HCT116 (cell line): ENCODE measurements at regions not wholly inside any gene's neighbourhood (a gene's known extent, or its start where the extent isn't known, plus 50 kb on each side); places are given as distances from the start of the nearest gene placed in this dataset.

Source experiments
- ATAC-seq: fragments of 200-7000 bp; cut with Tn5 transposase; 2 replicates; pipeline ENCODE4 v1.9.1; 2020; ENCODE audit warnings: mild to moderate bottlenecking, moderate library complexity
- BruUV-seq: library from RNA; stranded (reverse); fragments of 400-500 nt; replicated peaks from 2 replicates; lab custom pipeline; 2021; lab: Mats Ljungman, UMichigan
- CTCF ChIA-PET: fragments of 300-600 bp; sonication (Branson Sonifier 250); formaldehyde crosslinking; loops from one replicate; lab custom pipeline; 2021; ENCODE audit warnings: antibody characterized with exemption; lab: Charles Lee
- POLR2A ChIA-PET: fragments of 300-600, 350-600 bp; sonication (Branson Sonifier 250); formaldehyde crosslinking; loops from one replicate; lab custom pipeline; 2021; ENCODE audit warnings: antibody characterized with exemption; lab: Charles Lee
- RAD21 ChIA-PET, 2 experiments: fragments of 300-600 bp; sonication (Branson Sonifier 250); formaldehyde crosslinking; loops; one replicate each; lab custom pipeline; 2023; ENCODE audit warnings: low total read pairs in 2 of 2; ENCODE audit not compliant: uncharacterized antibody in 2 of 2, unreplicated experiment in 2 of 2, low non-redundant PET in 1 of 2; lab: Charles Lee
- DNase-seq: peaks from one replicate; pipeline ENCODE4 v3.0.0-alpha.2; 2010; ENCODE audit warnings: low read depth, low spot score
- H2AFZ ChIP-seq: fragments of 200-600 bp; shearing (Covaris generic), sonication (generic); 2 replicates; pipeline ENCODE4 v1.6.1; 2017; ENCODE audit warnings: low read depth, mixed run types, mixed read lengths, antibody characterized with exemption, low read length; ENCODE audit not compliant: poor library complexity, severe bottlenecking
- H3K27ac ChIP-seq: 2 replicates; pipeline ENCODE4 v1.5.1; 2012; ENCODE audit warnings: low read depth, low read length
- H3K27me3 ChIP-seq: fragments of 200-600 bp; sonication (generic); 2 replicates; pipeline ENCODE4 v1.6.1; 2016; ENCODE audit warnings: mixed run types, low read length, mixed read lengths; ENCODE audit not compliant: insufficient read depth
- H3K36me3 ChIP-seq, 2 experiments: fragments of 200-500 bp in 1 of 2; fragments of 200-600 bp in 1 of 2; sonication (Bioruptor generic) in 1 of 2; sonication (generic) in 1 of 2; 2 replicates each; pipeline versions ENCODE4 v1.5.1 to v1.6.1; 2014 to 2016; ENCODE audit warnings: low read length in 2 of 2, inconsistent platforms in 1 of 2, mixed read lengths in 1 of 2, mixed run types in 1 of 2; ENCODE audit not compliant: insufficient read depth in 2 of 2, control insufficient read depth in 1 of 2
- H3K4me1 ChIP-seq, 2 experiments: fragments of 200-600 bp in 1 of 2; sonication (generic) in 1 of 2; 2 replicates each; pipeline versions ENCODE4 v1.5.1 to v1.6.1; 2012 to 2017; ENCODE audit warnings: low read length in 2 of 2, inconsistent platforms in 1 of 2, mild to moderate bottlenecking in 1 of 2, mixed read lengths in 1 of 2, mixed run types in 1 of 2, moderate library complexity in 1 of 2; ENCODE audit not compliant: insufficient read depth in 2 of 2, control insufficient read depth in 1 of 2
- H3K4me2 ChIP-seq: fragments of 200-600 bp; sonication (generic); 2 replicates; pipeline ENCODE4 v1.6.1; 2017; ENCODE audit warnings: mixed run types, low read length, mixed read lengths
- H3K4me3 ChIP-seq, 2 experiments: fragments of 200-600 bp in 1 of 2; sonication (generic) in 1 of 2; replicated peaks in 1 of 2; 2 replicates each; pipeline ENCODE4 v1.5.1; 2011 to 2016; ENCODE audit warnings: low read length in 2 of 2, control low read depth in 1 of 2, low read depth in 1 of 2, mild to moderate bottlenecking in 1 of 2, mixed read lengths in 1 of 2, mixed run types in 1 of 2
- H3K79me2 ChIP-seq: fragments of 200-600 bp; sonication (generic); 2 replicates; pipeline ENCODE4 v1.6.1; 2017; ENCODE audit warnings: mild to moderate bottlenecking, mixed run types, low read length, moderate library complexity, mixed read lengths; ENCODE audit not compliant: insufficient read depth
- H3K9ac ChIP-seq: fragments of 200-600 bp; sonication (generic); 2 replicates; pipeline ENCODE4 v1.6.1; 2016; ENCODE audit warnings: low read length, mixed read lengths
- H3K9me2 ChIP-seq: fragments of 200-600 bp; sonication (generic), shearing (Covaris generic); 2 replicates; pipeline ENCODE4 v1.6.1; 2017; ENCODE audit warnings: mixed run types, mild to moderate bottlenecking, moderate library complexity; ENCODE audit not compliant: insufficient read depth
- H3K9me3 ChIP-seq, 2 experiments: fragments of 200-500 bp in 1 of 2; fragments of 200-600 bp in 1 of 2; sonication (Bioruptor generic) in 1 of 2; sonication (generic) in 1 of 2; 2 replicates each; pipeline ENCODE4 v1.6.1; 2014 to 2017; ENCODE audit warnings: low read length in 2 of 2, mixed read lengths in 2 of 2, inconsistent platforms in 1 of 2, low read depth in 1 of 2, mild to moderate bottlenecking in 1 of 2, mixed run types in 1 of 2, moderate library complexity in 1 of 2; ENCODE audit not compliant: control insufficient read depth in 1 of 2, insufficient read depth in 1 of 2
- H4K20me1 ChIP-seq: fragments of 200-600 bp; sonication (generic), shearing (Covaris generic); 2 replicates; pipeline ENCODE4 v1.6.1; 2017; ENCODE audit warnings: mixed run types, mild to moderate bottlenecking, moderate library complexity; ENCODE audit not compliant: insufficient read depth
- ATF3 ChIP-seq: IDR thresholded peaks from 2 replicates; pipeline ENCODE4 v1.6.1; 2012
- CEBPB ChIP-seq: IDR thresholded peaks from 2 replicates; pipeline ENCODE4 v1.6.1; 2012; ENCODE audit warnings: low read depth
- CTCF ChIP-seq, 3 experiments: fragments of 200-600 bp in 1 of 3; sonication (generic) in 1 of 3; IDR thresholded peaks in 2 of 3; conservative IDR thresholded peaks in 1 of 3; 2 replicates each; pipeline ENCODE4 v1.5.1; 2012 to 2017; ENCODE audit warnings: low read depth in 2 of 3, low read length in 2 of 3, antibody characterized with exemption in 1 of 3, borderline replicate concordance in 1 of 3, control low read depth in 1 of 3, mild to moderate bottlenecking in 1 of 3, mixed read lengths in 1 of 3, mixed run types in 1 of 3, moderate library complexity in 1 of 3; ENCODE audit not compliant: insufficient read depth in 1 of 3
- EGR1 ChIP-seq: IDR thresholded peaks from 2 replicates; pipeline ENCODE4 v1.6.1; 2012; ENCODE audit warnings: low read depth
- ELF1 ChIP-seq: IDR thresholded peaks from 2 replicates; pipeline ENCODE4 v1.6.1; 2012; ENCODE audit warnings: low read depth, borderline replicate concordance
- EZH2 ChIP-seq: fragments of 200-600 bp; sonication (generic); IDR thresholded peaks from 2 replicates; pipeline ENCODE4 v1.6.1; 2017; ENCODE audit warnings: antibody characterized with exemption, mixed run types
- EZH2phosphoT487 ChIP-seq: fragments of 200-600 bp; IDR thresholded peaks from 2 replicates; pipeline ENCODE4 v1.6.1; 2018; ENCODE audit warnings: antibody characterized with exemption, borderline replicate concordance
- FOSL1 ChIP-seq: IDR thresholded peaks from 2 replicates; pipeline ENCODE4 v1.6.1; 2012; ENCODE audit warnings: low read depth
- POLR2A ChIP-seq: IDR thresholded peaks from 2 replicates; pipeline ENCODE4 v1.7.0; 2011; ENCODE audit warnings: borderline replicate concordance; ENCODE audit not compliant: insufficient read depth, insufficient read length; ENCODE audit errors: extremely low read depth
- POLR2AphosphoS5 ChIP-seq: IDR thresholded peaks from 2 replicates; pipeline ENCODE4 v1.6.1; 2011; ENCODE audit warnings: mild to moderate bottlenecking, low read depth, low read length, moderate library complexity
- REST ChIP-seq: IDR thresholded peaks from 2 replicates; pipeline ENCODE4 v1.6.1; 2012; ENCODE audit warnings: low read depth
- SIN3A ChIP-seq: IDR thresholded peaks from 2 replicates; pipeline ENCODE4 v1.6.1; 2012; ENCODE audit warnings: low read depth
- SP1 ChIP-seq: IDR thresholded peaks from 2 replicates; pipeline ENCODE4 v1.6.1; 2012; ENCODE audit warnings: low read depth
- SRF ChIP-seq: IDR thresholded peaks from 2 replicates; pipeline ENCODE4 v1.6.1; 2012; ENCODE audit warnings: low read depth
- TCF7L2 ChIP-seq: IDR thresholded peaks from 2 replicates; pipeline ENCODE4 v1.7.0; 2011; ENCODE audit warnings: borderline replicate concordance, inconsistent platforms; ENCODE audit not compliant: insufficient read depth, insufficient read length; ENCODE audit errors: extremely low read depth
- YY1 ChIP-seq: IDR thresholded peaks from 2 replicates; pipeline ENCODE4 v1.6.1; 2011; ENCODE audit warnings: low read length, low read depth, moderate library complexity, mild to moderate bottlenecking; ENCODE audit not compliant: insufficient replicate concordance; ENCODE audit errors: extremely low read depth
- ZFX ChIP-seq: fragments of 450-650 bp; IDR thresholded peaks from 2 replicates; pipeline ENCODE4 v1.6.1; 2017
- ZNF274 ChIP-seq: fragments of 200-500 bp; sonication (Bioruptor generic); IDR thresholded peaks from 2 replicates; pipeline ENCODE4 v1.6.1; 2014; ENCODE audit warnings: mild to moderate bottlenecking, low read depth, low read length, inconsistent platforms
- intact Hi-C: fragments of 100-400 bp; cut with micrococcal nuclease; formaldehyde crosslinking; loops from 2 replicates; pipeline ENCODE4 v1.10.0; 2022

- TF ChIP-seq REST (no peak), CEBPB (no peak), SP1 (no peak), POLR2A (no peak)
Observed at GRCh38 chr16:60686824-60687223, 1349.4 kb downstream of the CDH8 start (continued).

GRCh38 chr16:60684002-60684401, 1352.2 kb downstream of the CDH8 start:
- POLR2A ChIA-PET, result no interaction called here
- no peaks in the 10 kb centered on the region for H4K20me1 ChIP-seq
- intact Hi-C loops, result no loop called here
- H3K27me3 ChIP-seq, result no peaks in the 10 kb centered on the region
- DNase-seq, result no peak
- BruUV-seq, result no TSS peak
- no peaks in the 10 kb centered on the region for H3K9me2 ChIP-seq
- H3K27ac ChIP-seq, result no peak overlapping the region
- CTCF ChIA-PET, result no interaction called here
- no peak overlapping the region for H3K4me3 ChIP-seq
- H2AFZ ChIP-seq, result no peak overlapping the region
- no peaks in the 10 kb centered on the region for H3K36me3 ChIP-seq
- RAD21 ChIA-PET, result no interaction called here
- no peak overlapping the region for H3K4me2 ChIP-seq
- ATAC-seq, result no peak
- H3K9me3 ChIP-seq, result peaks cover 8 to 14% of the 10 kb centered on the region in 2 experiments; a peak in 2 of 4 replicates
- H3K4me1 ChIP-seq, result no peaks in the 10 kb centered on the region
- no peaks in the 10 kb centered on the region for H3K79me2 ChIP-seq
- no peak overlapping the region for H3K9ac ChIP-seq
- TF ChIP-seq TCF7L2 (no peak), EZH2phosphoT487 (no peak), EGR1 (no peak), YY1 (no peak), ELF1 (no peak), EZH2 (no peak), SIN3A (no peak), REST (no peak), CEBPB (no peak), CTCF (IDR thresholded peaks at IDR 0.05 in 2 of 3, conservative IDR thresholded peaks at IDR 0.05 in 1 of 3; ENCODE audit: borderline replicate concordance in 1 of 3, insufficient read depth in 1 of 3, low read depth in 2 of 3, low read length in 2 of 3) (no peak), SP1 (no peak), ZNF274 (no peak), FOSL1 (no peak), ZFX (no peak), ATF3 (no peak), SRF (no peak), POLR2AphosphoS5 (no peak)
